ENCODE measurements at regions not wholly inside any gene's neighbourhood (a gene's known extent, or its start where the extent isn't known, plus 50 kb on each side); places are given as distances from the start of the nearest gene placed in this dataset.
"Not testable (repeated sequence)": the region's sequence is repeated elsewhere in the genome, so short reads cannot be mapped to it uniquely, and the experiment has no call there.

DNA sequence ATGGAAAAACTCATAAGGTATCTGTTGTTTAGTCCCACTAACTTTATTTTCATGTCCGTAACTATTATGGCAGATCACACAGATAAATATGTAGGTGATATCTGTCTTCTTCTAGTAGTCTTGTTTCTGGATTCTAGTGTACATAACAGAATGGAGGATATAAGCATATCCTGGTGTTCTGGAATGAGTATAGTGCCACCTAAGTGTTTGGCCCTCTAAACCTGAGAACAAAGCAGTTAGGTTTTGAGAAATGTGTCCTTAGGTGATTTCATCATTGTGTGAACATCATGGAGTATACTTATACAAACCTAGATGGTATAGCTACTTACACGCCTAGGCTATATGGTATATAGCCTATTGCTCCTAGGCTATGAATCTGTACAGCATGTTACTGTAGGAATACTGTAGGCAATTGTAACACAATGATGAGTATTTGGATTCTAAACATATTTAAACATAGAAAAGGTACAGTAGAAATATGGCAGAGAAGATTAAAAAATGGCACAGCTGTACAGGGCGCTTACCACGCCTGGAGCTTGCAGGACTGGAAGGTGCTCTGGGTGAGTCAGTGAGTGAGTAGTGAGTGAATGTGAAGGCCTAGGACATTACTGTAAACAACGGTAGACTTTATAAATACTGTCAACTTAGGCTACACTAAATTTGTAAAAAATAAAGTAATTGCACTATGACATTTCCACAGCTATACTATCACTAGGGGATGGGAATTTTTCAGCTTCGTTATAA lies 150.3 kb upstream of the SLC24A2 start:
- DNase-seq (ENCODE audit: low spot score), result no peak

DNA sequence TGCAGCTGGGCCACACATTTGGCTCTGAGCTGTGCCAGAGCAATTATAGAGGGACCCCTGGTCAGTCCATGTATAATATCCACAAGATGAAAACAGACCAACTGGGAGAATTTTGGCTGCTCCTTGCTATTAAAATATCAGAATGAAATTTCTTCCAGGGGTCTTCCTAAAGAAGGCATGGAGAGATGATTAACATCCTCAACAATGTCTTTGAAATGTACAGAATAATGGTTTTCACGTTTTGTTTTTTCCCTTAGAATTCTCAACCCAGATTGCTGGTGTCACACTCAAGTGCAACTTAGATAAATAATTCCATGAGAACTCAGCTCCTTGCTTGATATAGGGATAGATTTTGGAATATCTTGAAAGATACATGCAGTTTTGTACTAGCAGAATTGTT lies 148.3 kb upstream of the SLC24A2 start:
- DNase-seq (ENCODE audit: low spot score), result no peak

- no peak for DNase-seq (ENCODE audit: low spot score)
Measured at GRCh38 chr9:19936598-19936997, 147.8 kb upstream of the SLC24A2 start.

- DNase-seq (ENCODE audit: low spot score), result no peak
Measured at GRCh38 chr9:19935422-19935821, 146.6 kb upstream of the SLC24A2 start.

DNA sequence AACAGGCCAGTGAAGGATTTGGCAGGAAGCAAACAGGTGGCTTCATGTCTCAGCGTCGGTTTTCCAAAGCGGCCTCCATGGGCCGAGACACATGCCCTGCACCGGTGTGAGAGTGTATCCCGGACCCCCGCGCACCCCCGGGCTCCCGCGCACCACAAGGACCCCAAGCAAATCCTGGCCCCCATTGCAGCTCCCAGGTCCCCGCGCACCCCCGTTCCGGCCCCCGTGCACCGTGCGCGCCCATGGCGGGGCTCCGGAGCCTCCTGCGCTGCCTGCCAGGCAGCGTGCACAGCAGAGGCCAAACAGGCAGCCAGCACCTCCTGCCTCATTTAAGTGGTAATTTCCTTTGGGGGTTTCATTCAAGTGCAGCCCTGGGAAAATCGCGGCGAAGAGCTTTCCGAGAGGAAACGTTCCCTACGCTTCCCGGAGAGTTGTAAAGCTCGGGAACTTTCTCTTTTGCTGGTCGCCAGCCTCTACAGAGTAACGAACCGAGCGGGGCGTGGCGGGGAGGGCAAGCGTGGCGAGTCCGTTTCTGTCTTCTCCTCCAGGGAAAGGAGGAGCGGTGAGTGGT lies 145.5 kb upstream of the SLC24A2 start:
- no peak for DNase-seq (ENCODE audit: low spot score)

- no peak for DNase-seq (ENCODE audit: low spot score)
Measured at GRCh38 chr9:19931098-19931890, 142.5 kb upstream of the SLC24A2 start.

GRCh38 chr9:19927560-19927959 lies 138.7 kb upstream of the SLC24A2 start:
- no peak for DNase-seq (ENCODE audit: low spot score)

DNA sequence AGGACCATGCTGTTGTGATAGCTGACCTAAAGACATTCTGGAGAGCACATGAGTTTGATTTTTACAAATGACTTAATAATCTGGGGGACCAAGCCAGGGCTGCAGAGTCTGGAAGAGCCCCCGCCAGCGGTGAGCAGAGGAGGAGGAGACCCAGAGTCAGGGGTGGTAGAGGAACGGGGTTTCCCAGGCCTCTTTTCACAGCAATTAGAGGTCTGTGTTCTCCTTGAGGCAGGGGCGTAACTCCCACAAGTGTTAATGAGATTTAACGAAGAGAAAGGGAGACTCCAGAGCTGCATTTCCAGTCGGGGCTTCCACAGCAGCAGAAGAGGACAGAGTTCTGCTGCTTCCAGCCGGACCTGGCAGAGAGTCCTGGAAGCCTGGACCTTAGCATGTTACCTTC lies 137.9 kb upstream of the SLC24A2 start:
- no peak for DNase-seq (ENCODE audit: low spot score)

DNA sequence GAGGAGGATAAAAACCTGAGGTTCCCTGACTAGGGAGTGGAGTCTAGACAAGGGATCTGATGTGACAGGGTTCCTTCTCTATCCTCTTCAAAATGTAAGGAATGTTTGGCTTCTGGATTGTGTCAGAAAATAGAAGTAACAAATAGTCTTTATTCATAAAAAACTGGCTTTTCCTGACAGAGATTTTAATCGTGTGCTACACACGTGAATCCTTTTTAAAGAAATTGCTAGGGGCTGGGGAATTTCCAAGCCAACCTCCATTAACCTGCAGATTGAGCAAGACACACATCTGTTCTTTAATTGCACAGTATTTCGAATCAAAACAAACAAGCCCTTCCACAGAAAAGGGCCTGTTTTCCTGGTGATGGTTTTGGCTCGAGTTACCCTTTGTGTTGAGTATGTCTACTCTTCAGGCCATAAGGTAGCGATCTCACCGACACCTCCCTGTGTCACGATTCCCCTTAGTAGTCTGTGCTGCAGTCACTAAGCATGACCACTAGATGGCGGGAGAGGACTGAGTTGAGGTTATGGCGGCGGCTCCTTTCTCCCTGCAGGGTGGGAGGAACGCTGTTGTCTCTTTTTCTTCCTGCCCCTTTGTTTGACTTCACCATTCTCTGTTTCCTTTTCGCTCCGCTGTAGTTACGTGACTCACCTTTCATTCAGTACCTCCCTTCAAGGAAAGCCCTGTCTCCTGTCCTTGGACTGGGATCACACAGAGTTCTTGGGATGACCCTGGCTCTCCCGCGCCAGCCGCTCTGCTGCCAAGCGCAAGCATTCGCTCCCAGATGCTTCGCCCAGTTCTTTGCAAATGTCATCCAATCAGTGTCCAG lies 137.1 kb upstream of the SLC24A2 start:
- DNase-seq (ENCODE audit: low spot score), result peak; percentile 55

DNA sequence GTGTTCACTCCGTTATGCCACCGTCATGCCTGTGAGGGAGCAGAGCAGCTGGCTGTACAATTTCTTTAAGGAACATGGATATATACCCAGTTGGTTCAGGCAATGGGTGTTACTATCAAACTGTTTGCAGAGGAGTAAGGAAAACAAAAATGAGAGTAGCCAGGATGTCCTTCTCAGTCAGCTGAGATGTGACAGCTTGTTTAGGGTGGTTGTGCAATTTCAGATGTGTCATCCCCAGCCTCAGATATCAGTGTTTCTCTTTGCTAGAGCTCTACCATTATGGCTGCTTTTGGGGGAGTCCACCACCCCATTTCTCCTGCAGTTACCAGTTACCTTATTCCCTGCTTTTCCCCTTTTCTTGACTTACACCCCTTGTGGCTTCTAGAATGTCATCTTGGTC lies 135.2 kb upstream of the SLC24A2 start:
- no peak for DNase-seq (ENCODE audit: low spot score)

DNA sequence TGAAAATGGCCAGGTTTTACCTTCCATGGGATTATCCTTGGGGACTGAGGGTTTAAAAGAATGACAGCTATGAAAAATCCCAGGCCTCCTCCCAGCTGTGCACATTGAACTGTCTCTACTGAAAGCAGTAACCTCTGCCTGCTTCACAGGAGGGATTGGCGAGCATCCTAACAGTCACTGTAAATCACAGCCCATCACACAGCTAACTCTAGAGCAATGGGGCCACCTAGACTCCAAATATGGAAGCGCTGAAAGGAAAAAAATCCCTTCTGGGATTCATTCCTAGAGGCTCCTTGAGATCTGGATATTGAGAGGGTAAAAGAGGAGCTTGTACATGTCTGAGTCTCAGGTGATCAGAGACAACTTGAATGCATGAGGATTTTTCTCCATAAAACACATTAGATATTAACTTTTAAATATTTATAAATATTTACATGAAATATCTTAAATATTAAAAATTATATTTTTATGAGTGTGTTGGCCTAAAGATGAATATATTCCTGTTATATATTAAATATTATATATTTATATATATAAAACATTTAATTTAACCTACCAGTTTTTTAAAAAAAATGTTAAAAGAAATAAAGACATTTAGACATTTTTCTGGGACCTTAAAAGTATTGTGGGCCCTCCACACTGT lies 133.8 kb upstream of the SLC24A2 start:
- peak; percentile 63 for DNase-seq (ENCODE audit: low spot score)

DNA sequence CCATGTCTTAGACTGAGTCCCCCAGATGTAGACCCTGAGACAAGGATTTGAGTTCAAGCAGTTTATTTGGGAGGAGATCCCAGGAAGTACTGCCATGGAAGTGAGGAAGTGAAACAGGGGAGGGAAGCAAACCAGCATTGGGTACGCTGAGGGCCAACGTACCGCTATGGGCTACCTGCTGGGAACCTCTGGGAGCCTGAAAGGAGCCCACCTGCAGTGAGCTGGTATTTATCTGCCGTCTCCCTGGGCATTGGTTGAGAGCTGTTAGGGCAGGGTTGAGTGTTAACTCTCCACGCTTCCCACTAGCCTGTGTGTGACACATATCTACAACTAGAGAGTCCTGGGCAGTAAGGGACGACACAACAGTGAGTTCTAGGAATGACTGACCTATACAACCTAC lies 131.6 kb upstream of the SLC24A2 start:
- no peak for DNase-seq (ENCODE audit: low spot score)

GRCh38 chr9:19918630-19919029 lies 129.8 kb upstream of the SLC24A2 start:
- DNase-seq (ENCODE audit: low spot score), result no peak

DNA sequence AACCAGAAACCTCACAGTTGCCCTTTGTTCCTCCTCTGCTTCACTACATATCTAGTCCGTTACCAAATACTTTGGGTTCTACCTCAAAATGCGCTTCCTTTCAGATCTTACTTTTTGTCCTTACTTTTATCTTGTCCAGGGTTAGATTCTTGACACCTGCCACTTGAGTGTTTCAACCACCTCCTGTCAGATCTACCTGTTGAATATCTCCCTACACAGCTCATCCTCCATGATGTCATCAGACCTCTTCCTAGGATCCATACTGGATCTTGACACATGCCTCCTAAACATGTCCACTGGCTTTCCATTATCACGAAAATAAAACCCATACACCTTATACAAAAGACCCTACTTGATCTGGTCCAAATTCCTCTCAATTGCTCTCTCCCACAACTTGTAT lies 125.2 kb upstream of the SLC24A2 start:
- no peak for DNase-seq (ENCODE audit: low spot score)

- no peak for DNase-seq (ENCODE audit: low spot score)
Measured at GRCh38 chr9:19913151-19913550, 124.3 kb upstream of the SLC24A2 start.

GRCh38 chr9:19903076-19903475 lies 114.2 kb upstream of the SLC24A2 start:
- DNase-seq (ENCODE audit: low spot score), result no peak

DNA sequence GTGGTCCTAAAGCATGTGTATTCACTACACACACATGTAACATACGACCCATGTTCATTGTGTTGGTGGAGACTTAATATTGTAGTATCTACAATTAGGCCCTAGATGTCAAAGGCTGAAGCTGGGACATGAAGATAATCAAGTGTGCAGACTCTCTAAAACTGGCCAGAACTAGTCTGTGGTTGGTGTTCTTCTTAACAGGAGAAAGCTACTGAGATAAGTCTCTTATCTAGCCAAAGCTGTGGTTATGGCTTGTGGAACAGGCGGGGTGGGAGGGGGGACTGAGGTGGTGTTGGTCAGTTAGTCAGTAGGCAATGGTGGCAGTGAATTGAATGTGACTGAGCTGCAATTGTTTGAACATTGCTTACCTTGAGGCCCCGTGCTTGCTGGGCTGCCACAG lies 112.7 kb upstream of the SLC24A2 start:
- no peak for DNase-seq (ENCODE audit: low spot score)

DNA sequence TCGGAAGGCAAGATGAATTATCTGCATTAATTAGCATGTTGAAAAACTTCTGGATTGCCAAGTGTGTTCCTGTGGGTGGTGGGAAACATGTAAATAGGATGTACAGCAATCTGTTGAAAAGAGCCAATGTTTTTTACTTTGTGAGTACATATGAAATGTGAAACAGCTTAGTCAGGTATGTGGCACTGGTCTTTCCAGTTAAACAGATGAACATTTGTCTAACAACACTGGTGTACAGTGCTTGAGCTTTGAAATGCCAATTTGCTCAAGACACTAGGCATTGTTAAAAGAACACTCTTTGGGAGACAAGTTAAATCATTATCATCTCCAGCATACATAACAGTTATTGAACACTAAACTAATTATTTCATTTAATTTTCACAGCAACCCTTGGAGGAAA lies 107.3 kb upstream of the SLC24A2 start:
- no peak for DNase-seq (ENCODE audit: low spot score)

DNA sequence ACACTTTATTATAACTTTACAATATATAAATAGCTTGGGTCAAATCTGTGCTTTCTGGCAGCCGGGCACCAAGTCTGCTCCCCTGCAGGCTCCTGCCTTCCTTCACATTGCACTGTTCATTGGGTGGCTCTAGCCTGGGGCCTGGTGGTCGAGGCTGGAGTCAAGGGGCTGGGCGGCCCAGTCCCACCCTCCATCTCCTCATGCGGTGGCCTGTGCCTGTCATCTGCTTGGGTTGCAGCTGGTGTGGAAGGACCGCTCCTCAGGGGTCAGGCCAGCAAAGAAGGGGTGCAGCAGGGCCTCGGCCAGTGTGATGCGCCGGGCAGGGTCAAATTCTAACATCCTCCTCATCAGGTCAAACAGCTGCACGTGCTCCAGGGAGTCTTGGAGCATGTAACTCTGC lies 106.7 kb upstream of the SLC24A2 start:
- not testable (repeated sequence) for DNase-seq (ENCODE audit: low spot score)

DNA sequence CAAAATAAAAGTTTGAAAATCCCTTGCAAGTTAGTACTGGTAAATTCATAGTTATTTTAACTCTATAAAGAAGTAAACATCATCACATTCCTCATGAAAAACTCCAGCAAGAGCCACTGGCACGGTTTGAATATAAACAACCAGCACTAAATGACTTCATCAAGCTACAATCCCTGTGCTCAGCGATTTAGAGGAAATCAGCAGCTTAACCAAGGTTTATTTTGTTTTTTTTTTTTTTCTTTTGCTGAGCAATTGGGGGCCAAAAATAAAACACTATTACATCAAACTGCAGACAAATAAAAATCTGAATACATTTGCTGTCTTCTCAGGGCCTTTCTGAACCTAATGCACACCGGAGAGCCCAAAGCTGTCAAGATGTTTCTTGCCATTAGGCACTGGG lies 106.2 kb upstream of the SLC24A2 start:
- DNase-seq (ENCODE audit: low spot score), result no peak

- DNase-seq (ENCODE audit: low spot score), result no peak
Measured at GRCh38 chr9:19885608-19886007, 96.8 kb upstream of the SLC24A2 start.

Data from SK-N-DZ (cell line).